Parathyroid adenoma (tissue), 2 donors: ENCODE measurements at regions not wholly inside any gene's neighbourhood (a gene's known extent, or its start where the extent isn't known, plus 50 kb on each side); places are given as distances from the start of the nearest gene placed in this dataset.

Experiments used
- H2AFZ ChIP-seq: fragments of 300-600 bp; sonication (generic); one replicate; pipeline ENCODE4 v1.7.0; 2017; ENCODE audit warnings: antibody characterized with exemption, mild to moderate bottlenecking
- H3K27ac ChIP-seq: fragments of 300-600 bp; sonication (generic); one replicate; pipeline ENCODE4 v1.7.0; 2017
- H3K27me3 ChIP-seq: fragments of 300-600 bp; sonication (generic); one replicate; pipeline ENCODE4 v1.7.0; 2017; ENCODE audit warnings: low read length; ENCODE audit not compliant: control insufficient read depth, insufficient read depth
- H3K36me3 ChIP-seq: fragments of 300-600 bp; sonication (generic); one replicate; pipeline ENCODE4 v1.7.0; 2017; ENCODE audit warnings: low read length; ENCODE audit not compliant: control insufficient read depth, insufficient read depth
- H3K4me1 ChIP-seq: fragments of 300-600 bp; sonication (generic); one replicate; pipeline ENCODE4 v1.7.0; 2017; ENCODE audit warnings: control low read depth
- H3K4me2 ChIP-seq: fragments of 300-600 bp; sonication (generic); one replicate; pipeline ENCODE4 v1.7.0; 2017; ENCODE audit warnings: low read length
- H3K4me3 ChIP-seq: fragments of 300-600 bp; sonication (generic); one replicate; pipeline ENCODE4 v1.7.0; 2017; ENCODE audit warnings: low read depth, low read length
- H3K79me2 ChIP-seq: fragments of 300-600 bp; sonication (generic); one replicate; pipeline ENCODE4 v1.7.0; 2017; ENCODE audit warnings: control low read depth
- H3K9ac ChIP-seq: fragments of 300-600 bp; sonication (generic); one replicate; pipeline ENCODE4 v1.7.0; 2017; ENCODE audit warnings: mild to moderate bottlenecking
- H3K9me3 ChIP-seq: fragments of 300-600 bp; sonication (generic); one replicate; pipeline ENCODE4 v1.7.0; 2017; ENCODE audit warnings: low read length; ENCODE audit not compliant: control insufficient read depth
- CTCF ChIP-seq: fragments of 300-600 bp; sonication (generic); IDR thresholded peaks from one replicate; pipeline ENCODE4 v1.7.0; 2017; ENCODE audit warnings: antibody characterized with exemption, mild to moderate bottlenecking
- donor health status: primary hyperparathyroidism.

- Histone ChIP-seq H3K9me3 (no peaks in the 10 kb centered on the region), H3K36me3 (no peaks in the 10 kb centered on the region)
Measured at GRCh38 chr6:102313699-102314098, 920.2 kb downstream of the GRIK2 start.

GRCh38 chr6:102309700-102310099 lies 916.2 kb downstream of the GRIK2 start:
- Histone ChIP-seq H3K4me3 (no peak overlapping the region), H3K27me3 (no peaks in the 10 kb centered on the region), H3K27ac (no peak overlapping the region), H2AFZ (no peak overlapping the region), H3K9ac (no peak overlapping the region), H3K36me3 (no peaks in the 10 kb centered on the region), H3K4me1 (no peaks in the 10 kb centered on the region), H3K79me2 (no peaks in the 10 kb centered on the region), H3K4me2 (no peak overlapping the region), H3K9me3 (no peaks in the 10 kb centered on the region)
- no peak for TF ChIP-seq CTCF

More at GRCh38 chr6:102313699-102314098, 920.2 kb downstream of the GRIK2 start:
- Histone ChIP-seq H3K4me1 (no peaks in the 10 kb centered on the region), H3K4me3 (no peak overlapping the region), H2AFZ (no peak overlapping the region), H3K79me2 (no peaks in the 10 kb centered on the region), H3K27ac (no peak overlapping the region), H3K27me3 (no peaks in the 10 kb centered on the region), H3K4me2 (no peak overlapping the region), H3K9ac (no peak overlapping the region)
- no peak for TF ChIP-seq CTCF

- Histone ChIP-seq H3K27me3 (no peaks in the 10 kb centered on the region), H3K9me3 (no peaks in the 10 kb centered on the region), H3K27ac (no peak overlapping the region), H2AFZ (no peak overlapping the region), H3K36me3 (no peaks in the 10 kb centered on the region), H3K79me2 (no peaks in the 10 kb centered on the region), H3K4me3 (no peak overlapping the region), H3K4me1 (no peaks in the 10 kb centered on the region), H3K9ac (no peak overlapping the region), H3K4me2 (no peak overlapping the region)
- no peak for TF ChIP-seq CTCF
Measured at GRCh38 chr6:102300350-102300749, 906.8 kb downstream of the GRIK2 start.

- Histone ChIP-seq H3K4me1 (no peaks in the 10 kb centered on the region), H3K27me3 (no peaks in the 10 kb centered on the region), H3K9ac (no peak overlapping the region), H3K27ac (no peak overlapping the region), H3K9me3 (no peaks in the 10 kb centered on the region), H3K4me3 (no peak overlapping the region), H3K79me2 (no peaks in the 10 kb centered on the region), H3K36me3 (no peaks in the 10 kb centered on the region), H2AFZ (no peak overlapping the region), H3K4me2 (no peak overlapping the region)
- TF ChIP-seq CTCF, result no peak
Measured at GRCh38 chr6:102298051-102298450, 904.5 kb downstream of the GRIK2 start.
